ENCODE measurements at regions not wholly inside any gene's neighbourhood (a gene's known extent, or its start where the extent isn't known, plus 50 kb on each side); places are given as distances from the start of the nearest gene placed in this dataset.

DNA sequence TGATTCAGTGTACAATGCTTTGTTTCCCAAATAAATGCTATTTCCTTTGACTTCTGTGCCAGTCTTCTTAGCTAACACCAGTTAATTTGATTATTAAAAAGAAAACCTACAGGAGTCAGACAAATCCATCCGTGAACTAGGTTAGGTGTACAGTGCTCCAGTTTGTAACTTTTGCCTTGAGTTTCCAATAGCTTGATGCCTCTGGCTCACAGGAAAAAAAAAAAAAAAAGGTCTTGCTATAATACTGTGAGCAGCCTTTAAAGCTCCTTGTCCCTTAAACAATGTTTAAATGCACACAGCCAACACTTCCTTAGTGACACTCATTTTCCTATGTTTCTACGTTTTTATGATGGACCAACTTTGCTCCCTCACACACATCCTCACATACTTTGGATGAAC is 71.8 kb upstream of the TMX1 start:
- CTCF ChIA-PET: interaction anchor here (0.6 kb wide), 1 partner anchor 63 kb away, joined by 3 read pairs; no protein-coding TSS in a partner anchor
- H3K9me3 ChIP-seq (ENCODE audit: control insufficient read depth in 2 of 3, low read length in 3 of 3): no peaks in the 10 kb centered on the region
- H3K27ac ChIP-seq (ENCODE audit: low read depth, low read length): no peak overlapping the region
- H3K27me3 Mint-ChIP-seq: peaks cover 0 to under 1% (median 0%) of the 10 kb centered on the region in 5 donors
- no peaks in the 10 kb centered on the region for H3K9me3 Mint-ChIP-seq
- H3K4me1 Mint-ChIP-seq: peaks cover 0 to 5% (median 0%) of the 10 kb centered on the region in 7 donors
- no peaks in the 10 kb centered on the region for H3K36me3 ChIP-seq (ENCODE audit: control insufficient read depth in 2 of 3, insufficient read depth in 3 of 3, low read length in 3 of 3)
- H3K27ac Mint-ChIP-seq: no peak overlapping the region
- no peaks in the 10 kb centered on the region for H3K27me3 ChIP-seq (ENCODE audit: control insufficient read depth in 2 of 2, insufficient read depth in 2 of 2, low read length in 2 of 2)
- no peaks in the 10 kb centered on the region for H3K36me3 Mint-ChIP-seq
- DNase-seq: no peak
- no peak overlapping the region for H3K4me3 ChIP-seq (ENCODE audit: low read length)
- H3K4me3 Mint-ChIP-seq: no peak overlapping the region
- intact Hi-C loops (cut with micrococcal nuclease): no loop called here
- H3K4me1 ChIP-seq (ENCODE audit: control insufficient read depth in 2 of 2, insufficient read depth in 2 of 2, low read length in 2 of 2): no peaks in the 10 kb centered on the region
- no peak for ATAC-seq
- POLR2A ChIA-PET: no interaction called here

DNA sequence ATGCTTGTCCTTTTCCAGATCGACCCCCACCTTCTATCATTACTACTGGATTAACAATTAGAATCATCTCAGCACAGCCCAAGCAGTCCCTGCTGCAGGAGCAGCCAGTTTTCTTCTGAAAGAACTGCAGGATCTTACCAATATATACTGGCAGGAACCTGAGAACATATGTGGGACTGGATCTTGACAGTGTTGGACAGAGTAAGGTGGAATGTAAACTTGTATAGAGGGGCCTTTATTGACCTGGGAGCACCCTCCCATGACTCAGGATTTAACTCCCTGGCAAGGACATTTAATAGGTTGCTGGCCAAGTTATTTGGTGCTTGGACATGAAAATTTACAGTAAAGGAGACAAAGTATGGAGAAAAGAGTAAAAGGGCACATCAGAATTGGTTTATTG is 66.2 kb upstream of the TMX1 start:
- no peaks in the 10 kb centered on the region for H3K36me3 Mint-ChIP-seq
- ChIA-PET CTCF (no interaction called here), POLR2A (no interaction called here)
- no peak overlapping the region for H3K27ac ChIP-seq (ENCODE audit: low read depth, low read length)
- no peak overlapping the region for H3K4me3 Mint-ChIP-seq
- no peak overlapping the region for H3K4me3 ChIP-seq (ENCODE audit: low read length)
- ATAC-seq: no peak
- peaks cover 10 to 20% (median 15%) of the 10 kb centered on the region in 5 donors for H3K27me3 Mint-ChIP-seq
- intact Hi-C loops (cut with micrococcal nuclease): no loop called here
- no peaks in the 10 kb centered on the region for H3K9me3 ChIP-seq (ENCODE audit: control insufficient read depth in 2 of 3, low read length in 3 of 3)
- H3K36me3 ChIP-seq (ENCODE audit: control insufficient read depth in 2 of 3, insufficient read depth in 3 of 3, low read length in 3 of 3): no peaks in the 10 kb centered on the region
- no peaks in the 10 kb centered on the region for H3K4me1 Mint-ChIP-seq
- H3K27ac Mint-ChIP-seq: no peak overlapping the region
- peaks cover 0 to 1% (median 0%) of the 10 kb centered on the region in 11 donors for H3K9me3 Mint-ChIP-seq
- H3K4me1 ChIP-seq (ENCODE audit: control insufficient read depth in 2 of 2, insufficient read depth in 2 of 2, low read length in 2 of 2): no peaks in the 10 kb centered on the region
- DNase-seq: no peak
- no peaks in the 10 kb centered on the region for H3K27me3 ChIP-seq (ENCODE audit: control insufficient read depth in 2 of 2, insufficient read depth in 2 of 2, low read length in 2 of 2)

DNA sequence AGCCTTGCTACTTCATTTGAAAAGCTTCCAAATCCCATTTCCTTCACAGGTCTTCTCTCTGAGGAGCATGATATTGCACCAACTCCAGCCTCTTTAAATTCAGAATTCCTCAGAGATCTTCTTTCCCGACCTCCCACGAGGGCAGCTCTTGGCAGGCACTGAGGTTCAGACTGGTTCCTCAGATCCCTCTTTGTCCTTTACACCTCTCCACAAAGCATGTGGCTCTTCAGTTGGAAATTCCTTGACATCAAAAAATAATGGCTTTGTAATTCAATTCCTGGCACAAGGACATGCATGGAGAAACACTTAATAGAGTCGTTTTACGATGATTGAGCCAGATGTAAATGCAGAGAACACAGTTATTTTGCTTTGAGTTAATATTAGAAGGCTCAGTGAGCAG is 63.2 kb upstream of the TMX1 start:
- no peak overlapping the region for H3K4me3 ChIP-seq (ENCODE audit: low read length)
- no peak overlapping the region for H3K27ac ChIP-seq (ENCODE audit: low read depth, low read length)
- POLR2A ChIA-PET: no interaction called here
- CTCF ChIA-PET: no interaction called here
- H3K4me3 Mint-ChIP-seq: no peak overlapping the region
- peaks cover 0 to 1% (median 0%) of the 10 kb centered on the region in 11 donors for H3K9me3 Mint-ChIP-seq
- no peak for DNase-seq
- H3K4me1 ChIP-seq (ENCODE audit: control insufficient read depth in 2 of 2, insufficient read depth in 2 of 2, low read length in 2 of 2): no peaks in the 10 kb centered on the region
- no peaks in the 10 kb centered on the region for H3K27me3 ChIP-seq (ENCODE audit: control insufficient read depth in 2 of 2, insufficient read depth in 2 of 2, low read length in 2 of 2)
- no peaks in the 10 kb centered on the region for H3K4me1 Mint-ChIP-seq
- H3K36me3 ChIP-seq (ENCODE audit: control insufficient read depth in 2 of 3, insufficient read depth in 3 of 3, low read length in 3 of 3): no peaks in the 10 kb centered on the region
- H3K36me3 Mint-ChIP-seq: no peaks in the 10 kb centered on the region
- peaks cover 13 to 27% (median 19%) of the 10 kb centered on the region in 5 donors for H3K27me3 Mint-ChIP-seq
- H3K9me3 ChIP-seq (ENCODE audit: control insufficient read depth in 2 of 3, low read length in 3 of 3): no peaks in the 10 kb centered on the region
- no peak for ATAC-seq
- no peak overlapping the region for H3K27ac Mint-ChIP-seq
- intact Hi-C loops (cut with micrococcal nuclease): no loop called here

DNA sequence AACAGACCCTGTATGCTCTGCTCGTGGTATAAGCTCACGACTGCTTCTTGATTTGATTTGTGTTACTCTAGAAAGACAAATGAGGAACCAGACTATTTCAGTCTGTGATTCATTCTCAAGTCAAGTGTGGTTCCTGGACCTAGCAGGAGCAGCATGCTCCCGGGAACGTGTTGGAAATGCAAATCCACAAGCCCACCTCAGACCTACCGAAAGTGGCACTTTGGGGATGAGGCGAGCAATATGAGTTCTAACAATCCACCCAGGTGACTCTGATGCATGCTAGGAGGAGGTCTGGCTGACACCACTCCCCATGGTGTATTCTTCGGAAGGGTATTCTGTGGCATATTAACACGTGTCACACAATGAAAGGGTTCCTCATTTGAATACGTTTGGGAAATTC is 59.5 kb upstream of the TMX1 start:
- ATAC-seq: no peak
- no peak for DNase-seq
- Mint-ChIP-seq H3K36me3 (no peaks in the 10 kb centered on the region), H3K27me3 (peaks cover 2 to 20% (median 12%) of the 10 kb centered on the region in 5 donors), H3K27ac (no peak overlapping the region), H3K4me1 (no peaks in the 10 kb centered on the region), H3K4me3 (no peak overlapping the region), H3K9me3 (peaks cover 0 to 1% (median 0%) of the 10 kb centered on the region in 11 donors)
- ChIA-PET CTCF (no interaction called here), POLR2A (no interaction called here)
- Histone ChIP-seq H3K4me1 (ENCODE audit: control insufficient read depth in 2 of 2, insufficient read depth in 2 of 2, low read length in 2 of 2) (no peaks in the 10 kb centered on the region), H3K9me3 (ENCODE audit: control insufficient read depth in 2 of 3, low read length in 3 of 3) (no peaks in the 10 kb centered on the region), H3K27ac (ENCODE audit: low read depth, low read length) (no peak overlapping the region), H3K36me3 (ENCODE audit: control insufficient read depth in 2 of 3, insufficient read depth in 3 of 3, low read length in 3 of 3) (no peaks in the 10 kb centered on the region), H3K27me3 (ENCODE audit: control insufficient read depth in 2 of 2, insufficient read depth in 2 of 2, low read length in 2 of 2) (no peaks in the 10 kb centered on the region), H3K4me3 (ENCODE audit: low read length) (no peak overlapping the region)
- intact Hi-C loops (cut with micrococcal nuclease): no loop called here

DNA sequence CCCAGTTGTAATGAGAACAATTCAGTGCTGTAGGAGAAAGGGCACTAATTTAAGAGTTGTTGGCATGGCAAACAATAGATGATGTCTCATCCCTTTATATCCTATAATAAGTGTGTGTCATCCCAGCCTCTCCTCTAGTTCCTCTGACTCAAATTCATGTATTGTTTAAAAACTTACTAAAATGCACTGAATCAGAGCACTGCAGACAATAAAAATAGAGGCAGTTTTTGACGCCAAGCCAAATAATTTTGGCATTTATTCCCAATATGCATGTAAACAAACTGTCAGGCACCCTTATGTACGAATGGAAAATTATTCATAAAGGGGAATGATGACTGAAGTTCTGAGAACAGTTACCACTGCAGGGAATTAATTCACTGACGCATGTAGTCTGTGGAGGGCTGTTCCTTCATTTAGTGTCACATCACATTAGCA is 57.9 kb upstream of the TMX1 start:
- Mint-ChIP-seq H3K4me3 (no peak overlapping the region), H3K4me1 (no peaks in the 10 kb centered on the region), H3K27me3 (peaks cover 0 to 20% (median 0%) of the 10 kb centered on the region in 5 donors), H3K36me3 (no peaks in the 10 kb centered on the region), H3K27ac (no peak overlapping the region), H3K9me3 (no peaks in the 10 kb centered on the region)
- no peaks in the 10 kb centered on the region for H3K36me3 ChIP-seq (ENCODE audit: control insufficient read depth in 2 of 3, insufficient read depth in 3 of 3, low read length in 3 of 3)
- H3K4me1 ChIP-seq (ENCODE audit: control insufficient read depth in 2 of 2, insufficient read depth in 2 of 2, low read length in 2 of 2): no peaks in the 10 kb centered on the region
- no peak overlapping the region for H3K27ac ChIP-seq (ENCODE audit: low read depth, low read length)
- H3K4me3 ChIP-seq (ENCODE audit: low read length): no peak overlapping the region
- no peaks in the 10 kb centered on the region for H3K9me3 ChIP-seq (ENCODE audit: control insufficient read depth in 2 of 3, low read length in 3 of 3)
- H3K27me3 ChIP-seq (ENCODE audit: control insufficient read depth in 2 of 2, insufficient read depth in 2 of 2, low read length in 2 of 2): no peaks in the 10 kb centered on the region
- ATAC-seq (no peak), DNase-seq (no peak)
- ChIA-PET CTCF (no interaction called here), POLR2A (no interaction called here)
- intact Hi-C loops (cut with micrococcal nuclease): no loop called here

DNA sequence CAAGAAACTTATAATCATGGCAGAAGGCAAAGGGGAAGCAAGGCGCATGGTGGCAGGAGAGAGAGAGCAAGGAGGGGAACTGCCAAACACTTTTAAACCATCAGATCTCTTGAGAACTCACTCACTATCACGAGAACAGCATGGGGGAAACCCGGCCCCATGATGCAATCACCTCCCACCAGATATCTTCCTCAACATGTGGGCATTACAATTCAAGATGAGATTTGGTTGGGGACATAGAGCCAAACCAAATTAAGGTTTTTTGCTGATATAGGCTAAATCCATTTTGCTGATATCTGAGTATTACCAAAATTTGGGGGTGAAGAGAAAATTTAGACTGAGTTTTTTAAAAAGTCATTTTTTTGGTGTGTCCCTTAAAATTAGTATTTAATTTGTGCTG is 54.9 kb upstream of the TMX1 start:
- H3K4me3 Mint-ChIP-seq: no peak overlapping the region
- intact Hi-C loops (cut with micrococcal nuclease): no loop called here
- Histone ChIP-seq H3K4me1 (ENCODE audit: control insufficient read depth in 2 of 2, insufficient read depth in 2 of 2, low read length in 2 of 2) (no peaks in the 10 kb centered on the region), H3K27ac (ENCODE audit: low read depth, low read length) (no peak overlapping the region), H3K4me3 (ENCODE audit: low read length) (no peak overlapping the region), H3K9me3 (ENCODE audit: control insufficient read depth in 2 of 3, low read length in 3 of 3) (no peaks in the 10 kb centered on the region), H3K36me3 (ENCODE audit: control insufficient read depth in 2 of 3, insufficient read depth in 3 of 3, low read length in 3 of 3) (no peaks in the 10 kb centered on the region), H3K27me3 (ENCODE audit: control insufficient read depth in 2 of 2, insufficient read depth in 2 of 2, low read length in 2 of 2) (no peaks in the 10 kb centered on the region)
- DNase-seq (no peak), ATAC-seq (no peak)
- POLR2A ChIA-PET: no interaction called here
- CTCF ChIA-PET: no interaction called here
- no peaks in the 10 kb centered on the region for H3K9me3 Mint-ChIP-seq
- H3K27ac Mint-ChIP-seq: no peak overlapping the region
- peaks cover 0 to 12% (median 0%) of the 10 kb centered on the region in 5 donors for H3K27me3 Mint-ChIP-seq
- no peaks in the 10 kb centered on the region for H3K36me3 Mint-ChIP-seq
- H3K4me1 Mint-ChIP-seq: no peaks in the 10 kb centered on the region

DNA sequence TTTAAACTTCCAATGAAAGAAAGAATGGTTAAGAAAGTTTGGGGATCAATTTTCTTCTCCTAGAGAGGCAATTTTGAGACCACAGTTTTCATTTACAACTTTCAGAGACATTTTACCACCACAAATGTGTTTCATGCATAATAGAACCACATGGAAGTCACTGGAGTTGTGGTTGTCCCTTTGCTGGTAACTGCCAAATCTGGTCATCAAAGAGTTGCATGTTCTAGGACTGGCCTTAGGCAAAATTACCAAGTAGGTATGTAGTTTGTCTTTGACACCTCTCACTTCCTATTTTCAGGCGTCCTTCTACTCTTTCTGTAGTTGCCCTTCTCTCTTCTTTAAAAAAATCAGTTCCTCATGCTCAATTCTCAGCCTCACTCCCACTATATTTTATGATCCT is 54.3 kb upstream of the TMX1 start:
- Mint-ChIP-seq H3K36me3 (no peaks in the 10 kb centered on the region), H3K4me1 (no peaks in the 10 kb centered on the region), H3K9me3 (no peaks in the 10 kb centered on the region), H3K4me3 (no peak overlapping the region), H3K27me3 (peaks cover 0 to 6% (median 0%) of the 10 kb centered on the region in 5 donors), H3K27ac (no peak overlapping the region)
- no peaks in the 10 kb centered on the region for H3K27me3 ChIP-seq (ENCODE audit: control insufficient read depth in 2 of 2, insufficient read depth in 2 of 2, low read length in 2 of 2)
- DNase-seq (no peak), ATAC-seq (no peak)
- H3K36me3 ChIP-seq (ENCODE audit: control insufficient read depth in 2 of 3, insufficient read depth in 3 of 3, low read length in 3 of 3): no peaks in the 10 kb centered on the region
- no peaks in the 10 kb centered on the region for H3K4me1 ChIP-seq (ENCODE audit: control insufficient read depth in 2 of 2, insufficient read depth in 2 of 2, low read length in 2 of 2)
- H3K9me3 ChIP-seq (ENCODE audit: control insufficient read depth in 2 of 3, low read length in 3 of 3): no peaks in the 10 kb centered on the region
- POLR2A ChIA-PET: no interaction called here
- H3K4me3 ChIP-seq (ENCODE audit: low read length): no peak overlapping the region
- no peak overlapping the region for H3K27ac ChIP-seq (ENCODE audit: low read depth, low read length)
- CTCF ChIA-PET: no interaction called here
- intact Hi-C loops (cut with micrococcal nuclease): no loop called here
